Peyer's patch (tissue), 4 donors: ENCODE measurements at regions not wholly inside any gene's neighbourhood (a gene's known extent, or its start where the extent isn't known, plus 50 kb on each side); places are given as distances from the start of the nearest gene placed in this dataset.

Experiments used
- DNase-seq, 3 donors: peaks; one replicate each; pipeline ENCODE4 v3.0.0-alpha.2; 2017 to 2019
- H3K27ac ChIP-seq, 4 donors: fragments of 200-600 bp; sonication (generic); one replicate each; pipeline ENCODE4 v1.5.1; 2016 to 2019
- H3K27me3 ChIP-seq, 2 donors: fragments of 200-600 bp; sonication (generic); one replicate each; pipeline ENCODE4 v1.5.1; 2019
- H3K36me3 ChIP-seq, 3 donors: fragments of 200-600 bp; sonication (generic); one replicate each; pipeline ENCODE4 v1.5.1; 2016 to 2019
- H3K4me1 ChIP-seq, 4 donors: fragments of 200-600 bp; sonication (generic); one replicate each; pipeline ENCODE4 v1.5.1; 2016 to 2019
- H3K4me3 ChIP-seq, 4 donors: fragments of 200-600 bp; sonication (generic); 1 replicate in 3 of 4; 2 replicates in 1 of 4; pipeline ENCODE4 v1.5.1; 2016 to 2019; ENCODE audit warnings: mild to moderate bottlenecking in 1 of 4
- H3K9me3 ChIP-seq, 4 donors: fragments of 200-600 bp; sonication (generic); one replicate each; pipeline ENCODE4 v1.5.1; 2016 to 2019; ENCODE audit warnings: mild to moderate bottlenecking in 1 of 4
- POLR2A ChIP-seq, 2 donors: fragments of 450-650 bp; IDR thresholded peaks; one replicate each; pipeline ENCODE4 v1.5.1; 2017; ENCODE audit warnings: antibody characterized with exemption in 2 of 2, mild to moderate bottlenecking in 2 of 2, moderate library complexity in 2 of 2
- TF ChIP-seq, protein P1 (sequence below), 6 experiments: fragments of 450-650 bp in 4 of 6; fragments of 200-600 bp in 2 of 6; sonication (generic) in 1 of 6; IDR thresholded peaks; one replicate each; pipeline ENCODE4 v1.5.1; 2017 to 2019; ENCODE audit warnings: antibody characterized with exemption in 6 of 6, mild to moderate bottlenecking in 3 of 6, moderate library complexity in 1 of 6

DNA sequence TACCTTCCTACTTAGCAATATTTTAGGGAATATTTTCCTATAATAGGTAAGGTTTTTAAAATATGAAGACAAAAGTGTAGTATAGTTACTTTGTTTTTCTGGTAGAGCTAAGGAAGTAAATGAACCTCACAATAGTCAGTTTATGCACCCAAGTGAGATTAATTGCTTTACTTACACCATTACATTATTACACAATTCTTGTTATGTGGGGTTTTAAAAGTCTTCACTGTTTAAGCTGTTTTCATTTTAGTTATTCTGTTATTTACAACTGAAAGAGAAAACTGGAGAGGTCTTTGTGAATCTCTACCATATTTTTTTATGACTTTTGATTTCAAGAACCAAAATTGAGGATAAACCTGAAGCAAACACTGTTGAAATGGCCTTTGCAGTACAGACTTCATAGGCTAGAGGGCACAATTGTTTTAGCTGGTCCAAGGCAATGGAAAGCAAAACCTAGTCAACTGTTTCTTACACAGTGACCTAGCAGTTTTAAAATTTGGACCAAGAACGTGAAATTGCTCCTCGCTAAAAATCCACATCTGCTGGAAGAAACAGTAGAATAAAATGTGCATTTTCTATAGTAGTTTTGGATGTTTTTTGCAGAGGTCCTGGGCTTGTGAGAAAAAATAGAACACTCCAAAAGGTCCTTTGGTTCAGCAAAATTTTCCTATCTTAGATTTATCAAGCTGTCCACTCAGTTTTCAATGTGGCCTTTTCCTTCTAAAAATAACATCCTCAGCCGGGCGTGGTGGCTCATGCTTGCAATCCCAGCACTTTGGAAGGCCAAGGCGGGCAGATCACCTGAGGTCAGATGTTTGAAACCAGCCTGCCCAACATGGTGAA is 66.4 kb upstream of the FER start:
- TF ChIP-seq POLR2A (IDR thresholded peaks at IDR 0.05): no peak
- TF ChIP-seq, protein P1, sequence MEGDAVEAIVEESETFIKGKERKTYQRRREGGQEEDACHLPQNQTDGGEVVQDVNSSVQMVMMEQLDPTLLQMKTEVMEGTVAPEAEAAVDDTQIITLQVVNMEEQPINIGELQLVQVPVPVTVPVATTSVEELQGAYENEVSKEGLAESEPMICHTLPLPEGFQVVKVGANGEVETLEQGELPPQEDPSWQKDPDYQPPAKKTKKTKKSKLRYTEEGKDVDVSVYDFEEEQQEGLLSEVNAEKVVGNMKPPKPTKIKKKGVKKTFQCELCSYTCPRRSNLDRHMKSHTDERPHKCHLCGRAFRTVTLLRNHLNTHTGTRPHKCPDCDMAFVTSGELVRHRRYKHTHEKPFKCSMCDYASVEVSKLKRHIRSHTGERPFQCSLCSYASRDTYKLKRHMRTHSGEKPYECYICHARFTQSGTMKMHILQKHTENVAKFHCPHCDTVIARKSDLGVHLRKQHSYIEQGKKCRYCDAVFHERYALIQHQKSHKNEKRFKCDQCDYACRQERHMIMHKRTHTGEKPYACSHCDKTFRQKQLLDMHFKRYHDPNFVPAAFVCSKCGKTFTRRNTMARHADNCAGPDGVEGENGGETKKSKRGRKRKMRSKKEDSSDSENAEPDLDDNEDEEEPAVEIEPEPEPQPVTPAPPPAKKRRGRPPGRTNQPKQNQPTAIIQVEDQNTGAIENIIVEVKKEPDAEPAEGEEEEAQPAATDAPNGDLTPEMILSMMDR (IDR thresholded peaks at IDR 0.05): peak; percentile 15 to 87 (median 79)
- no peaks in the 10 kb centered on the region for H3K9me3 ChIP-seq
- H3K36me3 ChIP-seq: no peaks in the 10 kb centered on the region
- H3K4me3 ChIP-seq: peak overlapping the region in 1 of 4 donors; percentile 16
- no peaks in the 10 kb centered on the region for H3K27me3 ChIP-seq
- peaks cover 0 to 6% (median 0%) of the 10 kb centered on the region in 4 donors for H3K4me1 ChIP-seq
- no peak for DNase-seq
- no peak overlapping the region for H3K27ac ChIP-seq

DNA sequence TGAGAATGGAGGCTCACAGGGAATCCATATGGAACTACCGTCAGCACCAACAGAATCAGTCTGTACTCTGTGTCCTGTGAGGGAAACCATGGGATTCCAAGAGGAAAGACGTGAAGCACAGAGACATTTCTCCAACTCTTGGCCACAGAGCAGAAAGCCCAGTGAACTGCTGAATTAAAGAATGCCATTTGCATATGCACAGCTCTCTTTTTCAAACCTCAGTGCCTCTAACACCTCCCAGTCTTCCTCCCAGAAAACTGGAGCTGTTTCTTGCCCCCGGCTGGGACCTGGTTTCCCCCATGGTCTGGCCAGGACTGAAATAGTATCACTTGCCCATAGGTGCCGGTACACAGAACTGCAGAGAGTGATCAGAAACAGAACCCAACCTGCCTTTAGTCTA is 69.6 kb upstream of the FER start:
- no peak for TF ChIP-seq POLR2A (IDR thresholded peaks at IDR 0.05)
- TF ChIP-seq, protein P1 (IDR thresholded peaks at IDR 0.05): no peak
- no peaks in the 10 kb centered on the region for H3K36me3 ChIP-seq
- H3K27ac ChIP-seq: no peak overlapping the region
- no peak overlapping the region for H3K4me3 ChIP-seq
- H3K27me3 ChIP-seq: no peaks in the 10 kb centered on the region
- H3K9me3 ChIP-seq: no peaks in the 10 kb centered on the region
- no peak for DNase-seq
- no peaks in the 10 kb centered on the region for H3K4me1 ChIP-seq

DNA sequence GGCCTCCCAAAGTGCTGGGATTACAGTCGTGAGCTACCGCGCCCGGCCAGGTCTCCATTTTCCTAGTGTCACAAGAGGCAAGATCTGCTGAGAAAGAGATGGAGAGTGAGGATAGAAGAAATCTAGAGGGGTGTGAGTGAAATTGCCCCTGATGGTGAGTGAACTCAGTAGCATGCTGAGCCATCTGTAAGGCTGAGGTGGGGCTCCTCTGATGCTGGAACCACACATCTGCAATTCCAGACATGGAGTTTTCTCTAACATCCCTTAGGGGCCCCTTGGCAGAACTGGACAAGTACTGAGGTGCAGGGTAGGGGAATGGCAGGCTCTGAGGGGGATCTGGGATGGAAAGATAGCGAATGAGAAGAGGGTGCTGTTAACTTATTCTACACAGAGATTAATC is 72.0 kb upstream of the FER start:
- Histone ChIP-seq H3K27ac (no peak overlapping the region), H3K36me3 (no peaks in the 10 kb centered on the region), H3K4me3 (no peak overlapping the region), H3K9me3 (no peaks in the 10 kb centered on the region), H3K27me3 (no peaks in the 10 kb centered on the region), H3K4me1 (no peaks in the 10 kb centered on the region)
- no peak for DNase-seq
- TF ChIP-seq POLR2A (IDR thresholded peaks at IDR 0.05): no peak
- TF ChIP-seq, protein P1 (IDR thresholded peaks at IDR 0.05): no peak

DNA sequence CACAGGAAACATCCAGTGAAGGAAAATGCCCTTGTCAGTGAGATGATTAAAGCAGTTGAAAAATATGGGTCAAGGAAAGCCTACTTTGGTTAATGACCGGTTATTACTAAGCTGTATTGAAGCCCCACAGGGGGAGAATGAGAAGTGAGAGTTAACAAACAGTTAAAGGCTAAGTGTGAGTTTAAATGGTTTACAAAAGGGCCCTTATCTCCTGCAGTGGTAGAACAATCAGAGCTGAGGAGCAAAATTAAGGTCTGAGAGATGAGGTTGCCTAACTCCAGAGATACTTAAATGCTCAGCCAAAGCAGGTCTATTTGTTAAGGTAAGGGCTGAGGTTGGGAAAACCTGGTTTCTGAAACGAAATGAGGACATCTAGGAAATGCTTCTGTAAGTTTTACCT is 75.1 kb upstream of the FER start:
- Histone ChIP-seq H3K4me1 (no peaks in the 10 kb centered on the region), H3K27me3 (no peaks in the 10 kb centered on the region), H3K4me3 (no peak overlapping the region), H3K36me3 (no peaks in the 10 kb centered on the region), H3K9me3 (no peaks in the 10 kb centered on the region), H3K27ac (no peak overlapping the region)
- no peak for DNase-seq
- TF ChIP-seq, protein P1 (IDR thresholded peaks at IDR 0.05): no peak
- no peak for TF ChIP-seq POLR2A (IDR thresholded peaks at IDR 0.05)

DNA sequence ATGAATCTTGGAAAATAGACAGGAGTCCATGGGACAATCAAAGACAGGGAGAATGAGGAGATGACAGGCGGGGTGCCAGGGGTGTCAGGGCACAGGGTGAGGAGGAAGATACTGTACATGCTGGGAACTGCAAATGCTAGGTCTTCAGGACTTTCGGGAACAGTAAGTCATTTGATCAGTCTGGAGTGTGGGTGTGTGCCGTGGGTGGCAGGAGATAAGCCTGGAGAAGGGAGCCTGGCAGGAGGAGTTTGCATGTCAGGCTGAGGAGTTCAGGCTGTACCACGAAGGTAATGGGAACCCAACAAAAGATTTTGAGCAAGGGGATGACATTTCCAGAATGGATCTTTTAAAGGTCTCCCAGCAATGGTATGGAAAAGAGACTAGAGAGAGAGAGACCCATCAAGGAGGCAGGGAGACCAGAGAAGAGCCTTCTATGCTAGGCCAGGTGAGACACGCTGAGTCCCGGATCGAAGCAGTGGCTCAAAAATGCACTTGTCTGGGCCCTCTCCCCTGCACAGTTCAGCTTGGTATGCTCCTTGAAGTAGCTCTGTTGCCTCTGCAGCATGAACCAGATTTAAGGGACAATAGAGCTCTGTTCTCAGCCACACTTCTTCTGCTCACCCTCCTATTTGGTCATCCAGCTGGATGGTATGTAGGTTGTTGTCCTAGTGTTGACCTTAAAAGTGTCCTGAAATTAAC is 77.0 kb upstream of the FER start:
- no peak overlapping the region for H3K4me3 ChIP-seq
- no peak overlapping the region for H3K27ac ChIP-seq
- no peak for DNase-seq

More for the DNA sequence above, 77.0 kb upstream of the FER start:
- Histone ChIP-seq H3K4me1 (no peaks in the 10 kb centered on the region), H3K36me3 (no peaks in the 10 kb centered on the region), H3K27me3 (no peaks in the 10 kb centered on the region), H3K9me3 (no peaks in the 10 kb centered on the region)
- no peak for TF ChIP-seq POLR2A (IDR thresholded peaks at IDR 0.05)
- TF ChIP-seq, protein P1 (IDR thresholded peaks at IDR 0.05): no peak
